MM.1S (cell line): ENCODE measurements at regions not wholly inside any gene's neighbourhood (a gene's known extent, or its start where the extent isn't known, plus 50 kb on each side); places are given as distances from the start of the nearest gene placed in this dataset.

Source experiments
- DNase-seq: peaks from one replicate; pipeline ENCODE4 v3.0.0-alpha.2; 2015
- H2AFZ ChIP-seq: fragments of 300-600 bp; sonication (generic); 2 replicates; pipeline ENCODE4 v1.6.0; 2016; ENCODE audit warnings: antibody characterized with exemption, low read length
- H3F3A ChIP-seq: fragments of 300-600 bp; sonication (generic); 2 replicates; pipeline ENCODE4 v1.6.1; 2016; ENCODE audit warnings: mild to moderate bottlenecking, antibody characterized with exemption, low read length, moderate library complexity, mixed read lengths; ENCODE audit not compliant: insufficient read depth
- H3K27ac ChIP-seq: fragments of 300-600 bp; sonication (generic); 2 replicates; pipeline ENCODE4 v1.5.1; 2016; ENCODE audit warnings: mild to moderate bottlenecking, low read length
- H3K27me3 ChIP-seq: fragments of 300-600 bp; sonication (generic); replicated peaks from 2 replicates; pipeline ENCODE4 v1.6.0; 2016; ENCODE audit warnings: low read length; ENCODE audit not compliant: insufficient read depth
- H3K36me3 ChIP-seq: fragments of 300-600 bp; sonication (generic); replicated peaks from 2 replicates; pipeline ENCODE4 v1.6.1; 2016; ENCODE audit warnings: mild to moderate bottlenecking, low read length, mixed read lengths; ENCODE audit not compliant: insufficient read depth
- H3K4me1 ChIP-seq: fragments of 300-600 bp; sonication (generic); 2 replicates; pipeline ENCODE4 v1.6.1; 2016; ENCODE audit warnings: low read length, mixed read lengths
- H3K4me2 ChIP-seq: fragments of 300-600 bp; sonication (generic); 2 replicates; pipeline ENCODE4 v1.6.0; 2016; ENCODE audit warnings: low read depth, low read length
- H3K4me3 ChIP-seq: fragments of 300-600 bp; sonication (generic); 2 replicates; pipeline ENCODE4 v1.5.1; 2016; ENCODE audit warnings: low read length, mixed read lengths
- H3K79me2 ChIP-seq: fragments of 300-600 bp; sonication (generic); 2 replicates; pipeline ENCODE4 v1.6.1; 2016; ENCODE audit warnings: mixed run types, low read length, mixed read lengths
- H3K9ac ChIP-seq: fragments of 300-600 bp; sonication (generic); 2 replicates; pipeline ENCODE4 v1.6.1; 2016; ENCODE audit warnings: low read length, mixed read lengths
- H3K9me2 ChIP-seq: fragments of 300-600 bp; sonication (generic); replicated peaks from 2 replicates; pipeline ENCODE4 v1.6.1; 2016; ENCODE audit warnings: mild to moderate bottlenecking, low read length, mixed read lengths; ENCODE audit not compliant: insufficient read depth
- H3K9me3 ChIP-seq: fragments of 300-600 bp; sonication (generic); replicated peaks from 2 replicates; pipeline ENCODE4 v1.6.1; 2016; ENCODE audit warnings: mild to moderate bottlenecking, low read length, mixed read lengths; ENCODE audit not compliant: insufficient read depth
- H4K20me1 ChIP-seq: fragments of 300-600 bp; sonication (generic); 2 replicates; pipeline ENCODE4 v1.6.1; 2016; ENCODE audit warnings: mild to moderate bottlenecking, low read length, moderate library complexity, mixed read lengths; ENCODE audit not compliant: insufficient read depth
- EZH2 ChIP-seq: fragments of 300-600 bp; sonication (generic); optimal IDR thresholded peaks from 2 replicates; pipeline ENCODE3; 2017; ENCODE audit warnings: low read depth, mild to moderate bottlenecking, antibody characterized with exemption, low read length, mixed read lengths
- EZH2phosphoT487 ChIP-seq: fragments of 300-600 bp; sonication (generic); IDR thresholded peaks from 2 replicates; pipeline ENCODE4 v1.6.1; 2018; ENCODE audit warnings: antibody characterized with exemption, low read length
- TF ChIP-seq, protein P1 (sequence below): fragments of 300-600 bp; sonication (generic); IDR thresholded peaks from 2 replicates; pipeline ENCODE4 v1.5.1; 2016; ENCODE audit warnings: antibody characterized with exemption, low read length, mixed read lengths

DNA sequence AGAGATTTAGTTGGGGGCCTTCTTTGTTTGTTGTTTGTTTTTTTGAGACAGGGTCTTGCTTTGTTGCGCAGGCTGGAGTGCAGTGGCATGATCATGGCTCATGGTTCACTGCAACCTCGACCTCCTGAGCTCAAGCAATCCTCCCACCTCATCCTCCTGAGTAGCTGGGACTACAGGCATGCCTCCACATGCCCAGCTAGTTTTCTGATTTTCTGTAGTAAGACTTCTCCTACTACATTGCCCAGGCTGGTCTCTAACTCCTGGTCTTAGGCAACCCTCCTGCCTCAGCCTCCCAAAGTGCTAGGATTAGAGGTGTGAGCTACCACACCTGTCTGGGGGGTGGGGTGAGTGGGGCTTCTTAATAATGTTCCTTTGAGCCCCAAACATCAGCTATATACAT is 148.3 kb upstream of the ADAMTS9 start:
- no peak overlapping the region for H3K9ac ChIP-seq
- no peaks in the 10 kb centered on the region for H3K4me1 ChIP-seq
- no peak overlapping the region for H2AFZ ChIP-seq
- H3K27ac ChIP-seq, result no peak overlapping the region
- H3K9me3 ChIP-seq, result no peaks in the 10 kb centered on the region
- H3F3A ChIP-seq, result no peaks in the 10 kb centered on the region
- no peaks in the 10 kb centered on the region for H3K36me3 ChIP-seq
- TF ChIP-seq EZH2phosphoT487 (no peak), EZH2 (no peak)
- TF ChIP-seq, protein P1, sequence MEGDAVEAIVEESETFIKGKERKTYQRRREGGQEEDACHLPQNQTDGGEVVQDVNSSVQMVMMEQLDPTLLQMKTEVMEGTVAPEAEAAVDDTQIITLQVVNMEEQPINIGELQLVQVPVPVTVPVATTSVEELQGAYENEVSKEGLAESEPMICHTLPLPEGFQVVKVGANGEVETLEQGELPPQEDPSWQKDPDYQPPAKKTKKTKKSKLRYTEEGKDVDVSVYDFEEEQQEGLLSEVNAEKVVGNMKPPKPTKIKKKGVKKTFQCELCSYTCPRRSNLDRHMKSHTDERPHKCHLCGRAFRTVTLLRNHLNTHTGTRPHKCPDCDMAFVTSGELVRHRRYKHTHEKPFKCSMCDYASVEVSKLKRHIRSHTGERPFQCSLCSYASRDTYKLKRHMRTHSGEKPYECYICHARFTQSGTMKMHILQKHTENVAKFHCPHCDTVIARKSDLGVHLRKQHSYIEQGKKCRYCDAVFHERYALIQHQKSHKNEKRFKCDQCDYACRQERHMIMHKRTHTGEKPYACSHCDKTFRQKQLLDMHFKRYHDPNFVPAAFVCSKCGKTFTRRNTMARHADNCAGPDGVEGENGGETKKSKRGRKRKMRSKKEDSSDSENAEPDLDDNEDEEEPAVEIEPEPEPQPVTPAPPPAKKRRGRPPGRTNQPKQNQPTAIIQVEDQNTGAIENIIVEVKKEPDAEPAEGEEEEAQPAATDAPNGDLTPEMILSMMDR, result no peak
- H3K27me3 ChIP-seq, result no peaks in the 10 kb centered on the region
- H4K20me1 ChIP-seq, result no peaks in the 10 kb centered on the region
- no peak for DNase-seq
- H3K79me2 ChIP-seq, result no peaks in the 10 kb centered on the region
- no peaks in the 10 kb centered on the region for H3K9me2 ChIP-seq
- H3K4me2 ChIP-seq, result no peak overlapping the region
- H3K4me3 ChIP-seq, result no peak overlapping the region

DNA sequence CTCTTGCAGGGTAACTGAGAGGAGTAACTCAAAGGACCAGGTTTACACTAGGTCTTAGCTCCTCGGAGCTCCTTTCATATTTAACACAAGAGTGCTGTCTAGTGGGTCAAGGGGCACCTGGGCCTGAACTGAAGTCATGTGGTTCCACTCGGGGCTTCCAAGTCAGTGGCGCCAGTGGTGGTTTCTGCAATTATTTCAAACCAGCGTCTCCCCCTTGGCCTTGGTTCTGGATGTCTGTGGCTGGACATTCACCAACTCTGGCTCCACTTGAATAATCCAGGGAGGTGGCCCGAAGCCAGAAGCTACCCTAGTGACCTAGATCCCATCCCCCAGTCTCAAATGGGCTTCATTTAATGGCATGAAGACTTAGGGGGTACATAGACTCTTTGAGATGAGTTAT is 144.3 kb upstream of the ADAMTS9 start:
- H3K4me1 ChIP-seq, result peaks cover 9% of the 10 kb centered on the region; the same call in 1 of the 2 replicates
- DNase-seq, result no peak
- H3K9me3 ChIP-seq, result no peaks in the 10 kb centered on the region

DNA sequence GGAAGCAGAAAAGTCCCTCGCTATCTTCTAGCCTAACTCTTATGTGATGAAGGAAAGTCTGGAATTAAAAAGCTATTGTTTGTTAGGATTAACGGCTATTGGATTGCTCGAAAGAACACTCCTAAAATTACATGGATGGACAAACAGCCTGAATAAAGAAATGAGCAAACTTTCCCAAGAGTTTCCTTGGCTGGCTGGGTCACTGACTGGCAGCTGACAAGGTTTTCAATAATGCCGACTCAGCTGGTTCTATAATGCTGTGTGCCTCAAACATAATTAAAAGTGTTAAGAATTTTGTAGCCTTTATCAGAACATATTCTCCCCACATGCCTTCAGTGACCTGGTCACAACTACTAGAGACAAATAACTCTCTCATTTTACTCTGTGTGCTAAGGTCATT is 142.9 kb upstream of the ADAMTS9 start:
- Histone ChIP-seq H3K4me1 (peaks cover 10% of the 10 kb centered on the region; the same call in 1 of the 2 replicates), H3K27me3 (no peaks in the 10 kb centered on the region), H3K9ac (no peak overlapping the region), H3F3A (no peaks in the 10 kb centered on the region), H3K27ac (no peak overlapping the region), H3K36me3 (no peaks in the 10 kb centered on the region), H3K4me2 (no peak overlapping the region), H4K20me1 (no peaks in the 10 kb centered on the region), H3K79me2 (no peaks in the 10 kb centered on the region), H3K4me3 (no peak overlapping the region), H3K9me2 (no peaks in the 10 kb centered on the region), H3K9me3 (no peaks in the 10 kb centered on the region), H2AFZ (no peak overlapping the region)
- no peak for TF ChIP-seq EZH2phosphoT487
- no peak for DNase-seq

More for the DNA sequence above, 144.3 kb upstream of the ADAMTS9 start:
- H3K4me2 ChIP-seq, result no peak overlapping the region
- no peaks in the 10 kb centered on the region for H3K27me3 ChIP-seq
- no peaks in the 10 kb centered on the region for H3K79me2 ChIP-seq
- H3K9me2 ChIP-seq, result no peaks in the 10 kb centered on the region
- no peaks in the 10 kb centered on the region for H3F3A ChIP-seq
- H4K20me1 ChIP-seq, result no peaks in the 10 kb centered on the region
- H3K9ac ChIP-seq, result no peak overlapping the region
- no peak overlapping the region for H3K27ac ChIP-seq
- no peak overlapping the region for H2AFZ ChIP-seq
- no peaks in the 10 kb centered on the region for H3K36me3 ChIP-seq
- H3K4me3 ChIP-seq, result no peak overlapping the region
- TF ChIP-seq EZH2, result no peak
- TF ChIP-seq, protein P1, result no peak
- TF ChIP-seq EZH2phosphoT487, result no peak

DNA sequence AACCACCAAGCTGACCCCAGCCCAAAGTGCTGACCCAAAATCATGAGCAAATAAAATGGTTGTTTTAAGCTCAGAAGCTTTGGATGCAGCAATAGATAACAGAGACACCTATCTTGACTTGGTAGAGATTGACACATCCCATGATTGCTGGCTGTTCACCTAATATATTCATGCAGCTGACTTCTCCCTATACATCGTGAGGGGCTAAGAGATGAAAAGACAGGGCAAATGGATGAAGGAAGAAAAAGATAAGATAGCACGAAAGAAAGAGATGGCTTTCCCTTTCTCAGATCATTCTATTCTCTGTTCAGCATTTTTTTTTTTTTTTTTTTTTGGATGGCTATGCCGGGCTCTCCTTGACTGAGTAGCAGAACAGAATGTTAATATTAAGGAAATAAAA is 141.5 kb upstream of the ADAMTS9 start:
- Histone ChIP-seq H3K9me3 (no peaks in the 10 kb centered on the region), H3K79me2 (no peaks in the 10 kb centered on the region), H4K20me1 (no peaks in the 10 kb centered on the region), H3K27me3 (no peaks in the 10 kb centered on the region), H2AFZ (no peak overlapping the region), H3F3A (no peaks in the 10 kb centered on the region), H3K4me3 (no peak overlapping the region), H3K36me3 (no peaks in the 10 kb centered on the region), H3K4me2 (no peak overlapping the region), H3K27ac (no peak overlapping the region), H3K9ac (no peak overlapping the region), H3K4me1 (peaks cover 10% of the 10 kb centered on the region; the same call in 1 of the 2 replicates), H3K9me2 (no peaks in the 10 kb centered on the region)
- no peak for DNase-seq
- TF ChIP-seq, protein P1, result no peak
- no peak for TF ChIP-seq EZH2
- TF ChIP-seq EZH2phosphoT487, result no peak
